Liver (tissue), 8 donors: ENCODE measurements at regions not wholly inside any gene's neighbourhood (a gene's known extent, or its start where the extent isn't known, plus 50 kb on each side); places are given as distances from the start of the nearest gene placed in this dataset.

ENCODE experiments used
- DNase-seq: peaks from one replicate; pipeline ENCODE4 v3.0.0-alpha.2; 2017; ENCODE audit warnings: low spot score
- H3K27ac ChIP-seq, 2 donors: one replicate each; pipeline ENCODE4 v1.7.0; 2013; ENCODE audit warnings: inconsistent platforms in 2 of 2, low read length in 2 of 2, control low read depth in 1 of 2, low read depth in 1 of 2, mild to moderate bottlenecking in 1 of 2
- H3K27me3 ChIP-seq, 4 donors: one replicate each; pipeline versions ENCODE4 v1.6.1 to v1.7.0; 2013; ENCODE audit warnings: low read length in 3 of 4, inconsistent platforms in 1 of 4, mild to moderate bottlenecking in 1 of 4, moderate library complexity in 1 of 4; ENCODE audit not compliant: control insufficient read depth in 4 of 4, insufficient read depth in 4 of 4
- H3K36me3 ChIP-seq, 4 donors: one replicate each; pipeline versions ENCODE4 v1.6.1 to v1.7.0; 2013; ENCODE audit warnings: low read length in 3 of 4, mild to moderate bottlenecking in 3 of 4, low read depth in 1 of 4, moderate library complexity in 1 of 4; ENCODE audit not compliant: control insufficient read depth in 4 of 4, insufficient read depth in 3 of 4
- H3K4me1 ChIP-seq, 4 donors: one replicate each; pipeline versions ENCODE4 v1.6.1 to v1.7.0; 2013; ENCODE audit warnings: low read length in 3 of 4, mild to moderate bottlenecking in 3 of 4, moderate library complexity in 1 of 4; ENCODE audit not compliant: control insufficient read depth in 4 of 4, insufficient read depth in 4 of 4
- H3K4me3 ChIP-seq, 3 donors: one replicate each; pipeline versions ENCODE4 v1.6.1 to v1.7.0; 2013; ENCODE audit warnings: low read length in 3 of 3, control low read depth in 1 of 3, low read depth in 1 of 3, mild to moderate bottlenecking in 1 of 3
- H3K9ac ChIP-seq, 2 donors: one replicate each; pipeline ENCODE4 v1.7.0; 2013; ENCODE audit warnings: low read length in 2 of 2, mild to moderate bottlenecking in 2 of 2, moderate library complexity in 2 of 2, control low read depth in 1 of 2, low read depth in 1 of 2
- H3K9me3 ChIP-seq, 4 donors: one replicate each; pipeline versions ENCODE4 v1.6.1 to v1.7.0; 2013; ENCODE audit warnings: low read length in 3 of 4; ENCODE audit not compliant: control insufficient read depth in 4 of 4
- CTCF ChIP-seq: fragments of 150-350 bp; IDR thresholded peaks from 2 replicates; pipeline ENCODE4 v1.5.1; 2017; ENCODE audit warnings: improper control_type of control experiment, low read depth, low read length; ENCODE audit not compliant: missing input control
- FOXA1 ChIP-seq: IDR thresholded peaks from 2 replicates; pipeline ENCODE4 v1.6.1; 2016; ENCODE audit warnings: antibody characterized with exemption
- FOXA2 ChIP-seq: IDR thresholded peaks from 2 replicates; pipeline ENCODE4 v1.6.1; 2016; ENCODE audit warnings: antibody characterized with exemption
- HNF4A ChIP-seq, 2 donors: conservative IDR thresholded peaks; 2 replicates each; pipeline ENCODE4 v1.6.1; 2016; ENCODE audit warnings: antibody characterized with exemption in 2 of 2, mild to moderate bottlenecking in 2 of 2
- HNF4G ChIP-seq: IDR thresholded peaks from 2 replicates; pipeline ENCODE4 v1.6.1; 2016; ENCODE audit warnings: antibody characterized with exemption
- JUND ChIP-seq, 2 donors: IDR thresholded peaks; 2 replicates each; pipeline ENCODE4 v1.6.1; 2016; ENCODE audit warnings: antibody characterized with exemption in 2 of 2
- NR2F2 ChIP-seq: IDR thresholded peaks from 2 replicates; pipeline ENCODE4 v1.6.1; 2016; ENCODE audit warnings: antibody characterized with exemption
- RAD21 ChIP-seq, 2 donors: IDR thresholded peaks; 2 replicates each; pipeline ENCODE4 v1.6.1; 2016; ENCODE audit warnings: antibody characterized with exemption in 2 of 2, mild to moderate bottlenecking in 2 of 2
- REST ChIP-seq: IDR thresholded peaks from 2 replicates; pipeline ENCODE4 v1.6.1; 2016; ENCODE audit warnings: antibody characterized with exemption, mild to moderate bottlenecking
- RXRA ChIP-seq, 2 donors: IDR thresholded peaks; 2 replicates each; pipeline ENCODE4 v1.6.1; 2017 to 2018; ENCODE audit warnings: antibody characterized with exemption in 2 of 2, mild to moderate bottlenecking in 1 of 2
- SP1 ChIP-seq: IDR thresholded peaks from 2 replicates; pipeline ENCODE4 v1.6.1; 2018; ENCODE audit warnings: antibody characterized with exemption, mild to moderate bottlenecking
- TAF1 ChIP-seq: conservative IDR thresholded peaks from 2 replicates; pipeline ENCODE4 v1.6.1; 2016; ENCODE audit warnings: antibody characterized with exemption, mild to moderate bottlenecking
- YY1 ChIP-seq: IDR thresholded peaks from 2 replicates; pipeline ENCODE4 v1.6.1; 2016; ENCODE audit warnings: antibody characterized with exemption, mild to moderate bottlenecking
- WGBS: extraction: QIAGEN DNeasy Blood & Tissue Kit; methylation state at CpG from one replicate; pipeline ENCODE4 v1.1.7; 2013; 5-methylcytosine and 5-hydroxymethylcytosine counted together
- TF ChIP-seq, protein P1 (sequence below): IDR thresholded peaks from 2 replicates; pipeline ENCODE4 v1.6.1; 2016; ENCODE audit warnings: antibody characterized with exemption
- TF ChIP-seq, protein P2 (sequence below): IDR thresholded peaks from 2 replicates; pipeline ENCODE4 v1.6.1; 2016; ENCODE audit warnings: antibody characterized with exemption
- donor health status: healthy.
- donor health status: healthy.
- donor health status: healthy.
- donor health status: healthy.
- donor health status: healthy.

DNA sequence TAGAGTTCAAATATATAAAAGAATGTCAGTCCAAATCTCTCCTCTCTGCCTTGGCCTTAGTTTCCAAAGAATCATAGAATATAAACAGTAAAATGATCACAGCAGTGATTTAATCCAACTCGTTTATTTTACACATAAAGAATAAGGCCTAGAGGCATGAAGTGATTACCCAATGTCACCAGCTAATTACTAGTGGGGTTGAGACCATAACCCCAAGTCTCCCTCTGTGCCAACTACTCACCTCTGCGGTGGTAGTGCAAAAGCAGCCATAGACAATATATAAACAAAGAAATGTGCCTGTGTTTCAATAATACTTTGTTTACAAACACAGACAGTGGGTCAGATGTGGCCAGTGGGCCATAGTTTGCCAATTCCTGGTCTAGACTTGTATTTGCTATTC is 96.6 kb upstream of the FAT3 start (continued):
- TF ChIP-seq REST = no peak
- no peak for TF ChIP-seq HNF4G
- no peak for TF ChIP-seq FOXA1
- no peak for TF ChIP-seq FOXA2
- TF ChIP-seq NR2F2 = no peak

GRCh38 chr11:92125321-92125720 is 99.3 kb upstream of the FAT3 start:
- no peaks in the 10 kb centered on the region for H3K36me3 ChIP-seq
- peaks cover 0 to 15% (median 2%) of the 10 kb centered on the region in 4 donors for H3K27me3 ChIP-seq
- peaks cover 0 to 2% (median 0%) of the 10 kb centered on the region in 4 donors for H3K9me3 ChIP-seq
- H3K27ac ChIP-seq = no peak overlapping the region
- DNase-seq = no peak
- no peaks in the 10 kb centered on the region for H3K4me1 ChIP-seq
- no peak for TF ChIP-seq TAF1
- no peak for TF ChIP-seq REST
- TF ChIP-seq, protein P1, sequence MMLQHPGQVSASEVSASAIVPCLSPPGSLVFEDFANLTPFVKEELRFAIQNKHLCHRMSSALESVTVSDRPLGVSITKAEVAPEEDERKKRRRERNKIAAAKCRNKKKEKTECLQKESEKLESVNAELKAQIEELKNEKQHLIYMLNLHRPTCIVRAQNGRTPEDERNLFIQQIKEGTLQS = no peak
- no peak for TF ChIP-seq YY1
- no peak for TF ChIP-seq RXRA (IDR thresholded peaks at IDR 0.05)
- H3K9ac ChIP-seq = no peak overlapping the region
- H3K4me3 ChIP-seq = no peak overlapping the region

- H3K27ac ChIP-seq = no peak overlapping the region
- peaks cover 0 to 13% (median 2%) of the 10 kb centered on the region in 4 donors for H3K27me3 ChIP-seq
- DNase-seq = no peak
- WGBS = 39% methylated on average over 1 of the region's 1 CpG
- H3K9ac ChIP-seq = no peak overlapping the region
- H3K4me3 ChIP-seq = no peak overlapping the region
- peaks cover 0 to 4% (median 0%) of the 10 kb centered on the region in 4 donors for H3K9me3 ChIP-seq
- H3K36me3 ChIP-seq = no peaks in the 10 kb centered on the region
- no peaks in the 10 kb centered on the region for H3K4me1 ChIP-seq
- TF ChIP-seq RAD21 (IDR thresholded peaks at IDR 0.05) (no peak), FOXA1 (no peak), CTCF (no peak), HNF4G (no peak), REST (no peak), FOXA2 (no peak), SP1 (no peak), NR2F2 (no peak), HNF4A (conservative IDR thresholded peaks at IDR 0.05) (no peak), JUND (IDR thresholded peaks at IDR 0.05) (no peak)
- TF ChIP-seq, protein P2, sequence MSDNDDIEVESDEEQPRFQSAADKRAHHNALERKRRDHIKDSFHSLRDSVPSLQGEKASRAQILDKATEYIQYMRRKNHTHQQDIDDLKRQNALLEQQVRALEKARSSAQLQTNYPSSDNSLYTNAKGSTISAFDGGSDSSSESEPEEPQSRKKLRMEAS = no peak
Observed at GRCh38 chr11:92123540-92123939, 101.1 kb upstream of the FAT3 start.
